Bronchial epithelial cell (primary cell): ENCODE measurements at regions not wholly inside any gene's neighbourhood (a gene's known extent, or its start where the extent isn't known, plus 50 kb on each side); places are given as distances from the start of the nearest gene placed in this dataset.
A peak's percentile ranks its signal among the peaks of the same experiment; 100 is the strongest.

Experiments used
- DNase-seq: peaks from one replicate; pipeline ENCODE4 v3.0.0-alpha.2; 2010; ENCODE audit warnings: low read depth
- FAIRE-seq: peaks from 2 replicates; lab custom pipeline; 2011; peaks lifted over from hg19 to GRCh38; lab: Jason Lieb, UNC
- H3K27me3 ChIP-seq: 2 replicates; pipeline ENCODE4 v1.5.1; 2011; ENCODE audit warnings: low read length; ENCODE audit not compliant: control insufficient read depth, insufficient read depth
- H3K36me3 ChIP-seq: 2 replicates; pipeline ENCODE4 v1.5.1; 2011; ENCODE audit warnings: low read length; ENCODE audit not compliant: control insufficient read depth, insufficient read depth
- H3K4me3 ChIP-seq: 2 replicates; pipeline ENCODE4 v1.5.1; 2011; ENCODE audit warnings: mild to moderate bottlenecking, low read depth, low read length, control low read depth
- TF ChIP-seq, protein P1 (sequence below): IDR thresholded peaks from 2 replicates; pipeline ENCODE4 v1.5.1; 2011; ENCODE audit warnings: mild to moderate bottlenecking, moderate library complexity, low read length, control low read depth, inconsistent platforms; ENCODE audit not compliant: insufficient read depth, severe bottlenecking

GRCh38 chr9:15113288-15113687, 193.7 kb downstream of the TTC39B start:
- FAIRE-seq (no peak), DNase-seq (no peak)
- no peaks in the 10 kb centered on the region for H3K36me3 ChIP-seq
- peaks cover 2% of the 10 kb centered on the region for H3K27me3 ChIP-seq
- TF ChIP-seq, protein P1, sequence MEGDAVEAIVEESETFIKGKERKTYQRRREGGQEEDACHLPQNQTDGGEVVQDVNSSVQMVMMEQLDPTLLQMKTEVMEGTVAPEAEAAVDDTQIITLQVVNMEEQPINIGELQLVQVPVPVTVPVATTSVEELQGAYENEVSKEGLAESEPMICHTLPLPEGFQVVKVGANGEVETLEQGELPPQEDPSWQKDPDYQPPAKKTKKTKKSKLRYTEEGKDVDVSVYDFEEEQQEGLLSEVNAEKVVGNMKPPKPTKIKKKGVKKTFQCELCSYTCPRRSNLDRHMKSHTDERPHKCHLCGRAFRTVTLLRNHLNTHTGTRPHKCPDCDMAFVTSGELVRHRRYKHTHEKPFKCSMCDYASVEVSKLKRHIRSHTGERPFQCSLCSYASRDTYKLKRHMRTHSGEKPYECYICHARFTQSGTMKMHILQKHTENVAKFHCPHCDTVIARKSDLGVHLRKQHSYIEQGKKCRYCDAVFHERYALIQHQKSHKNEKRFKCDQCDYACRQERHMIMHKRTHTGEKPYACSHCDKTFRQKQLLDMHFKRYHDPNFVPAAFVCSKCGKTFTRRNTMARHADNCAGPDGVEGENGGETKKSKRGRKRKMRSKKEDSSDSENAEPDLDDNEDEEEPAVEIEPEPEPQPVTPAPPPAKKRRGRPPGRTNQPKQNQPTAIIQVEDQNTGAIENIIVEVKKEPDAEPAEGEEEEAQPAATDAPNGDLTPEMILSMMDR, result no peak
- no peak overlapping the region for H3K4me3 ChIP-seq

DNA sequence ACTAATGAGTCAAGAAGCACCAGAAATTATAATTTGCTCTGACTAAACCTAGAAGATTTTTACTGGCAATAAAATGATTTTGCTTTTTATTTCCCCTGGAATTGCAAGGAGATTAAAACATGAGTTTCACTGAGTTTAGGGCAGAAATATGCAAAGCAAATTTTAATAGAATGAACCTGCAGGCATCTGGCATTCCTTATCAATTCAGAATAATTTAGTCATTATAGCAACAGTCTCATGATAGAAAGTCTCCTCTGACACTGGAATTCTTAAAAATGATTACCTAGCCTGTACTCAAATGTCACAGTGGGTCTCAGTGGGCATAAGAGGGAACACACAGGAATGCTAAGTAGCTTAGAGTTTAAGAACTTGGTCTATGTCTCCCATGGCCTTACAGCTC, 195.9 kb downstream of the TTC39B start:
- TF ChIP-seq, protein P1, result no peak
- Histone ChIP-seq H3K27me3 (peaks cover 2% of the 10 kb centered on the region), H3K4me3 (no peak overlapping the region), H3K36me3 (no peaks in the 10 kb centered on the region)
- no peak for DNase-seq
- FAIRE-seq, result no peak

DNA sequence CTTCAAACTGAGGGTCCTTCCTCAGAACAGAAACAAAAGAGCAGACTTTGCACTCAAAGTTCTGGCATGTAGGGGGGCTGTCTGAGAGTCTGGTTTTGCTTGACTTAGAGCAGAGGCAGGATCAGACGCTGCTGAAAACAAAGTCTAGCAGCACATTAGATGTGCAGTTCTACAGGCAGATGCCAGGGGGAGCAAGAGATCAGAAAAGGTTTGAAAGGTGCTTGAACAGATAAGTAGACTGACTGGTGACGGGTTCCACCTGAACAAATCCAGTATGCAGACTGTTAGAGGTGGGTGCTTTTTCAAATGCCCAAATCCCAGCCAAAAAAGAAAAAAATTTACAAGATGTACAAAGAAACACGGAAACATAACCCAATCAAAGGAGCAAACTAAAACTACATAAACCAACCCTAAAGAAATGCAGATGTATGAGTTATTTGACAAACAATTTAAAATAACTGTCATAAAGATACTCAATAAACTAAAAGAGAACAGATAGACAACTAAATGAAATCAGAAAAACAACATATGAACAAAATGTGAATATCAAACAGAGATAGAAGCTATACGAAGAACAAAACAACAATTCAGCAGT, 194.7 kb upstream of the FREM1 start:
- TF ChIP-seq, protein P1, result peak; percentile 81
- FAIRE-seq (no peak), DNase-seq (peak; percentile 46)
- H3K4me3 ChIP-seq, result no peak overlapping the region
- no peaks in the 10 kb centered on the region for H3K27me3 ChIP-seq
- no peaks in the 10 kb centered on the region for H3K36me3 ChIP-seq

DNA sequence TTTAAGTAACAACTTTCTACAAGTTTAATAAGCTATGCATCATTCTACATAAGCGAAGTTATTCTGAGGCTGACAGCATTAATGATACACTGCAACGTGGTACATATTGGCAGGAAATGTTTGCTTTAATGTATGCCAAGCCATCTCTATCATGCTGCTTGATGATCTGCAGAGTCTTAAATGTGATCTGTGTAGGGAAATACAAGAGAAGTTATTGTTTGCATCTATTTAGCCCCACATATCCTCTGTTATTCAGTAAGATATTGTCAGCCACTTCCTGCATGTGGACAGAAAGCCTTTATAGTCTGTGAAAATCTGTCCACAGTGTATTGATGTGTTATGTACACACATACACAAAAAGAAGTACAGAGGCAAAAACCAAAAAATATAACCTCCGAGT, 193.1 kb upstream of the FREM1 start:
- H3K36me3 ChIP-seq, result no peaks in the 10 kb centered on the region
- FAIRE-seq (no peak), DNase-seq (no peak)
- TF ChIP-seq, protein P1, result no peak
- no peak overlapping the region for H3K4me3 ChIP-seq
- no peaks in the 10 kb centered on the region for H3K27me3 ChIP-seq

DNA sequence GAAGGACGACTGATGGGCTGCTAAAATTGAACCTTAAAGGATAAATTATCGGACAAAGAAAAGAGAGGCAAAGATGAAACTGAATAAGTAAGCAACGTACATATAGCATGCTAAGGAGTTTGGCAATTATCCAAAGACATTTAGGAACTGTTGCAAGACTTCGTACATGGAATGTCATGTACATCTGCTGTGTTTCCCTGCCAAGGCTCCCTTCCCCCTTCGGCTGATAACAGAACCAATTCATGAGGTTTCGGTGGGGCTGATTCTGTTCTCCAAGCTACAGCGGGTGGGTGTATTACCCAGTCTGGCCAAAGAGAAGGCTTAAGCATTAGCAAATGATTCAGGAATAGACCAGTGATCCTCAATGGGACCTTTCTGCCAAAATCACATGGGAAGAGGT, 190.9 kb upstream of the FREM1 start:
- TF ChIP-seq, protein P1, result no peak
- Histone ChIP-seq H3K27me3 (no peaks in the 10 kb centered on the region), H3K4me3 (no peak overlapping the region), H3K36me3 (no peaks in the 10 kb centered on the region)
- DNase-seq, result no peak
- no peak for FAIRE-seq

DNA sequence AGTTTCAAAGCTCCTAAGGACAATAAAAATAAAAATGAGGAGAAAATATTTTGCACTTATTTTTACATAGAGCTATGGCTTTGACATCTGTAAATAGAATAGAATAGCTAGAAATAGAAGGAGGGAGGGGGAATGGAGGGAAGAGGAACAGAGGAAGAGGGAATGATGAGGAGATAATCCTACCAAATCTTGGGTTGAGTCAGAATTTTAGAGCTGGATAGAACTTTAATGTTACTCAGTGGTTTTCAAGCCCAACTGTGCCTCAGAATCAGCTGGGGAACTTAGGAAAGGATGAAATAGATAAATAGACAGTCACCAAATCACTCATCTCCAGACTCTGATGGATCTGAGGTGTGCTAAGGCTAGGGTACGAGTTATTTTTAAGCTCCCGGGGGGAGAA, 190.3 kb upstream of the FREM1 start:
- Histone ChIP-seq H3K27me3 (no peaks in the 10 kb centered on the region), H3K36me3 (no peaks in the 10 kb centered on the region), H3K4me3 (no peak overlapping the region)
- DNase-seq (no peak), FAIRE-seq (no peak)
- TF ChIP-seq, protein P1, result no peak
